Loucy (cell line): ENCODE measurements at regions not wholly inside any gene's neighbourhood (a gene's known extent, or its start where the extent isn't known, plus 50 kb on each side); places are given as distances from the start of the nearest gene placed in this dataset.

ENCODE experiments used
- H2AFZ ChIP-seq: fragments of 200-600 bp; sonication (generic); 2 replicates; pipeline ENCODE4 v1.6.0; 2016; ENCODE audit warnings: antibody characterized with exemption, mild to moderate bottlenecking, low read length, moderate library complexity
- H3F3A ChIP-seq: fragments of 200-600 bp; 2 replicates; pipeline ENCODE4 v1.6.0; 2016; ENCODE audit warnings: antibody characterized with exemption, low read depth, mild to moderate bottlenecking
- H3K27me3 ChIP-seq: fragments of 200-600 bp; sonication (generic); 2 replicates; pipeline ENCODE4 v1.6.1; 2014; ENCODE audit warnings: low read length, mild to moderate bottlenecking; ENCODE audit not compliant: insufficient read depth, poor library complexity, severe bottlenecking
- H3K36me3 ChIP-seq: fragments of 200-600 bp; sonication (generic); 2 replicates; pipeline ENCODE4 v1.6.1; 2016; ENCODE audit warnings: low read length; ENCODE audit not compliant: insufficient read depth
- H3K4me1 ChIP-seq: fragments of 200-600 bp; sonication (generic); 2 replicates; pipeline ENCODE4 v1.5.1; 2014; ENCODE audit warnings: low read length, mild to moderate bottlenecking; ENCODE audit not compliant: insufficient read depth, poor library complexity, severe bottlenecking
- H3K4me2 ChIP-seq: fragments of 200-600 bp; sonication (generic); 2 replicates; pipeline ENCODE4 v1.6.0; 2014; ENCODE audit warnings: antibody characterized with exemption, low read length, low read depth, mild to moderate bottlenecking; ENCODE audit not compliant: poor library complexity, severe bottlenecking
- H3K4me3 ChIP-seq: fragments of 200-600 bp; sonication (generic); 2 replicates; pipeline ENCODE4 v1.5.1; 2014; ENCODE audit warnings: low read length, mild to moderate bottlenecking, mixed read lengths; ENCODE audit not compliant: poor library complexity, severe bottlenecking
- H3K79me2 ChIP-seq: fragments of 200-600 bp; sonication (generic); 2 replicates; pipeline ENCODE4 v1.6.1; 2014; ENCODE audit warnings: low read length; ENCODE audit not compliant: insufficient read depth
- H3K9ac ChIP-seq: fragments of 200-600 bp; sonication (generic); 2 replicates; pipeline ENCODE4 v1.6.0; 2014; ENCODE audit warnings: mild to moderate bottlenecking, low read depth, low read length, moderate library complexity; ENCODE audit not compliant: poor library complexity, severe bottlenecking
- H3K9me2 ChIP-seq: fragments of 200-600 bp; sonication (generic); replicated peaks from 2 replicates; pipeline ENCODE4 v1.6.1; 2016; ENCODE audit warnings: low read depth, low read length, mixed read lengths
- H3K9me3 ChIP-seq: fragments of 200-600 bp; sonication (generic); 2 replicates; pipeline ENCODE4 v1.6.1; 2014; ENCODE audit warnings: mild to moderate bottlenecking, antibody characterized with exemption, low read length, low read depth; ENCODE audit not compliant: insufficient read depth
- H4K20me1 ChIP-seq: fragments of 200-600 bp; sonication (generic); 2 replicates; pipeline ENCODE4 v1.6.0; 2014; ENCODE audit warnings: antibody characterized with exemption, low read length, mild to moderate bottlenecking; ENCODE audit not compliant: insufficient read depth, poor library complexity, severe bottlenecking
- EZH2phosphoT487 ChIP-seq: fragments of 200-600 bp; IDR thresholded peaks from 2 replicates; pipeline ENCODE4 v1.6.1; 2018; ENCODE audit warnings: antibody characterized with exemption, mild to moderate bottlenecking, moderate library complexity, borderline replicate concordance
- TF ChIP-seq, protein P1 (sequence below): fragments of 200-600 bp; sonication (generic); conservative IDR thresholded peaks from 2 replicates; pipeline ENCODE4 v1.5.1; 2014; ENCODE audit warnings: mild to moderate bottlenecking, antibody characterized with exemption, low read length

DNA sequence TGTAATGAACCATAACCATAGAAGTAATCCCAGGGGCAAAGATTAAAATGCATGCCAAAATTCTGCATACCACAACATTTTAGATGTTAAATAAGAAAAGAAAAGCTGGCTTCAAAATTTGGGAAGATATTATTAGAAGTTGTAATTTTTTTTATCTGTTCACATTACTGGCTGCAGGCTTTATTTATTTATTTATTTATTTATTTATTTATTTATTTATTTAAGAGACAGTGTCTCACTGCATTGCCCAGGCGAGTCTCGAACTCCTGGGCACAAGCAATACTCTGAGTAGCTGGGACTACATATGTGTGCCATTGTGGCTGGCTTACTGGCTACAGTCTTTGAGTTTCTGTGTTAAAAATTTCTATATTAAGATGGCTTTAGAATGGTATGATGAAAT lies 66.5 kb upstream of the PNPT1 start:
- no peak overlapping the region for H3K9ac ChIP-seq
- H3K9me3 ChIP-seq, result no peaks in the 10 kb centered on the region
- no peak overlapping the region for H2AFZ ChIP-seq
- no peaks in the 10 kb centered on the region for H3K4me1 ChIP-seq
- H3K4me3 ChIP-seq, result no peak overlapping the region
- TF ChIP-seq, protein P1, sequence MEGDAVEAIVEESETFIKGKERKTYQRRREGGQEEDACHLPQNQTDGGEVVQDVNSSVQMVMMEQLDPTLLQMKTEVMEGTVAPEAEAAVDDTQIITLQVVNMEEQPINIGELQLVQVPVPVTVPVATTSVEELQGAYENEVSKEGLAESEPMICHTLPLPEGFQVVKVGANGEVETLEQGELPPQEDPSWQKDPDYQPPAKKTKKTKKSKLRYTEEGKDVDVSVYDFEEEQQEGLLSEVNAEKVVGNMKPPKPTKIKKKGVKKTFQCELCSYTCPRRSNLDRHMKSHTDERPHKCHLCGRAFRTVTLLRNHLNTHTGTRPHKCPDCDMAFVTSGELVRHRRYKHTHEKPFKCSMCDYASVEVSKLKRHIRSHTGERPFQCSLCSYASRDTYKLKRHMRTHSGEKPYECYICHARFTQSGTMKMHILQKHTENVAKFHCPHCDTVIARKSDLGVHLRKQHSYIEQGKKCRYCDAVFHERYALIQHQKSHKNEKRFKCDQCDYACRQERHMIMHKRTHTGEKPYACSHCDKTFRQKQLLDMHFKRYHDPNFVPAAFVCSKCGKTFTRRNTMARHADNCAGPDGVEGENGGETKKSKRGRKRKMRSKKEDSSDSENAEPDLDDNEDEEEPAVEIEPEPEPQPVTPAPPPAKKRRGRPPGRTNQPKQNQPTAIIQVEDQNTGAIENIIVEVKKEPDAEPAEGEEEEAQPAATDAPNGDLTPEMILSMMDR, result no peak
- TF ChIP-seq EZH2phosphoT487, result no peak
- no peaks in the 10 kb centered on the region for H3K9me2 ChIP-seq
- no peaks in the 10 kb centered on the region for H4K20me1 ChIP-seq
- no peaks in the 10 kb centered on the region for H3K36me3 ChIP-seq
- H3F3A ChIP-seq, result no peaks in the 10 kb centered on the region
- no peaks in the 10 kb centered on the region for H3K79me2 ChIP-seq
- H3K4me2 ChIP-seq, result no peak overlapping the region
- no peaks in the 10 kb centered on the region for H3K27me3 ChIP-seq

DNA sequence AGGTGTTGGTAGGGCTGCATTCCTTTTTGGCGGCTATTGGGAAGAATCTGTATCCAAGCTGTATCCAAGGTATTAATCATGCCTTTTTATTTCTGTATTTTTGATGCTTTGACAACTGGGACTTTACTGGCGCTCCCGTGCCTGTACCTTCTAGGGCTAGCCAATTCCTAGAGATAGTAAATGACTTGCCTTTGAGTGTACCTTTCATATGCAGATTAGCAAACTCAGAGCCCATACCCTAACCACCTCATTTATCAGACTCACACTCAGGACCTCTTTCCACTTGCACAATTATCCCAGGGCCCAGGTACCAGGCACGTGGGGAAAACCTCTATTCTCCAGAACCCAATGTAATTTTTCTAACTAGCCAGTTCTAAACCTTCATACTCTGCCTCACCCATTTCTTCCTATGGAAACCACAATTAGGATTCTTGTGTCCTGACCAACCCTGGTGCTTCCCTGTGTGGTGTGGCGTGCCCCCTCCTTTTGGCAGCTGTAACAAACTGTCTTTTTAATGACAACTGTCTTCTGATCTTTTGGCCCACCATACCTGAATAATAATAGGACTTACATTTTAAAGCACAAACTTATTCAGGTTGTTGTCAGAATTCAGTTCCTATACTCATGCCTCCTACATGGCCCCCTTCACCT lies 65.8 kb upstream of the PNPT1 start:
- H3K4me1 ChIP-seq, result no peaks in the 10 kb centered on the region
- no peaks in the 10 kb centered on the region for H3F3A ChIP-seq
- no peaks in the 10 kb centered on the region for H3K36me3 ChIP-seq
- H3K4me3 ChIP-seq, result no peak overlapping the region
- no peak overlapping the region for H3K4me2 ChIP-seq
- H3K27me3 ChIP-seq, result no peaks in the 10 kb centered on the region
- no peak overlapping the region for H2AFZ ChIP-seq
- H3K9ac ChIP-seq, result no peak overlapping the region
- H3K79me2 ChIP-seq, result no peaks in the 10 kb centered on the region
- no peaks in the 10 kb centered on the region for H3K9me2 ChIP-seq
- no peaks in the 10 kb centered on the region for H4K20me1 ChIP-seq
- no peaks in the 10 kb centered on the region for H3K9me3 ChIP-seq
- TF ChIP-seq, protein P1, result no peak
- no peak for TF ChIP-seq EZH2phosphoT487

DNA sequence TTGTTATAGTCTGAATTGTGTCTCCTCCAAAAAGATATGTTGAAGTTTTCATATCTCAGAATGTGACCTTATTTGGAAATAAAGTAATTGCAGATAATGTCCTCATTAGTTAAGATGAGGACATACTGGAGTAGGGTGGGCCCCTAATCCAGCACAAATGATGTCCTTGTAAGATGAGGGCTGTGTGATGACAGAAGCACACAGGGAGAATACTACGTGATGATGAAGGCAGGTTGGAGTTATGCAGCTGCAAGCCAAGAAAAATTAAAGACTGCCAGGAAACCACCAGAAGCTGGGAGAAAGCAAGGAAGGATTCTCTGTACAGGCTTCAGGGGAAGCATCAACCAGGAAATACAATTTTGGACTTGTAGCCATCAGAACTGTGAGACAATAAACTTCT lies 58.3 kb upstream of the PNPT1 start:
- no peaks in the 10 kb centered on the region for H4K20me1 ChIP-seq
- no peak overlapping the region for H3K4me2 ChIP-seq
- no peaks in the 10 kb centered on the region for H3K9me3 ChIP-seq
- no peaks in the 10 kb centered on the region for H3F3A ChIP-seq
- H3K79me2 ChIP-seq, result no peaks in the 10 kb centered on the region
- H3K4me1 ChIP-seq, result no peaks in the 10 kb centered on the region
- H3K4me3 ChIP-seq, result no peak overlapping the region
- no peaks in the 10 kb centered on the region for H3K36me3 ChIP-seq
- H3K9ac ChIP-seq, result no peak overlapping the region
- no peaks in the 10 kb centered on the region for H3K27me3 ChIP-seq
- no peaks in the 10 kb centered on the region for H3K9me2 ChIP-seq
- H2AFZ ChIP-seq, result no peak overlapping the region
- TF ChIP-seq, protein P1, result no peak
- TF ChIP-seq EZH2phosphoT487, result no peak
